Esophagus muscularis mucosa (tissue), 4 donors: ENCODE measurements at regions not wholly inside any gene's neighbourhood (a gene's known extent, or its start where the extent isn't known, plus 50 kb on each side); places are given as distances from the start of the nearest gene placed in this dataset.

ENCODE experiments used
- CTCF ChIP-seq, 3 experiments: fragments of 200-600 bp in 2 of 3; fragments of 450-650 bp in 1 of 3; sonication (generic) in 2 of 3; IDR thresholded peaks; one replicate each; pipeline ENCODE4 v1.5.1; 2017 to 2019; ENCODE audit warnings: antibody characterized with exemption in 3 of 3, mild to moderate bottlenecking in 2 of 3, moderate library complexity in 1 of 3
- EP300 ChIP-seq: sonication (generic); formaldehyde crosslinking; IDR thresholded peaks from one replicate; pipeline ENCODE4 v1.6.1; 2017; ENCODE audit warnings: antibody characterized with exemption
- POLR2A ChIP-seq: fragments of 450-650 bp; IDR thresholded peaks from one replicate; pipeline ENCODE4 v1.6.1; 2017; ENCODE audit warnings: antibody characterized with exemption, moderate library complexity, mild to moderate bottlenecking, low read depth
- POLR2AphosphoS5 ChIP-seq, 2 donors: sonication (generic); formaldehyde crosslinking; IDR thresholded peaks; one replicate each; pipeline ENCODE4 v1.6.1; 2017; ENCODE audit warnings: antibody characterized with exemption in 2 of 2

DNA sequence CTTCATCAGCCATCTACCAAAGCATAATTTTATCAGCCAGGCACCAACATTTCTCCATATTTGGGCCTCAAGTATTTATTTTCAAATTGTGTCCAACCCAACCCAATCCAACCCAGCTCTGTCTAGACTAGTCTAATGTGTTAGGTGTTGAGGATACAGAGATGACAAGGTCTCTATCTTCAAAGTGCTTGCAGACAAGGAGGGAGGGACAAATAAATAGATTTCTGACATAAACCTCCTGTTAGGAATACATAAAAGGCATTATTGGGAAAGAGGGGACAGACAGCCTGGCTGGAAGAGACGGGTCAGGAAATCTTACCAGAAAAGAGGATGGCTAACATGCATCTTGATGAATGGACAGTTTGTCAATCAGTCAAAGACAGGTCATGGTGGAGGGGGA, 115.4 kb upstream of the RPS6KA3 start:
- TF ChIP-seq CTCF (IDR thresholded peaks at IDR 0.05): no peak
- no peak for TF ChIP-seq POLR2A
- TF ChIP-seq POLR2AphosphoS5 (IDR thresholded peaks at IDR 0.05): no peak
- no peak for TF ChIP-seq EP300
